NCI-H69 (cell line): ENCODE measurements at regions not wholly inside any gene's neighbourhood (a gene's known extent, or its start where the extent isn't known, plus 50 kb on each side); places are given as distances from the start of the nearest gene placed in this dataset.

Experiments
- DNase-seq: peaks from one replicate; lab custom pipeline; 2025; lab: John Stamatoyannopoulos, UW

- no peak for DNase-seq
Observed at GRCh38 chr5:68407311-68408239, 192.0 kb downstream of the PIK3R1 start.

GRCh38 chr5:68408345-68408871 is 192.9 kb downstream of the PIK3R1 start:
- peak; percentile 34 for DNase-seq

GRCh38 chr5:68409259-68409658 is 193.7 kb downstream of the PIK3R1 start:
- no peak for DNase-seq

- DNase-seq: no peak
Observed at GRCh38 chr5:68411161-68411560, 195.6 kb downstream of the PIK3R1 start.

- peak; percentile 75 for DNase-seq
Observed at GRCh38 chr5:68415177-68416085, 199.9 kb downstream of the PIK3R1 start.

GRCh38 chr5:68416714-68417113 is 201.2 kb downstream of the PIK3R1 start:
- DNase-seq: no peak

- no peak for DNase-seq
Observed at GRCh38 chr5:68418201-68418600, 202.6 kb downstream of the PIK3R1 start.

- no peak for DNase-seq
Observed at GRCh38 chr5:68418680-68419079, 203.1 kb downstream of the PIK3R1 start.

GRCh38 chr5:68419081-68419636 is 203.6 kb downstream of the PIK3R1 start:
- no peak for DNase-seq

- DNase-seq: peak; percentile 71
Observed at GRCh38 chr5:68419637-68420452, 204.3 kb downstream of the PIK3R1 start.

GRCh38 chr5:68420476-68421344 is 205.2 kb downstream of the PIK3R1 start:
- no peak for DNase-seq

GRCh38 chr5:68421485-68422220 is 206.1 kb downstream of the PIK3R1 start:
- no peak for DNase-seq

- no peak for DNase-seq
Observed at GRCh38 chr5:68423154-68423811, 207.7 kb downstream of the PIK3R1 start.

GRCh38 chr5:68424799-68425537 is 209.4 kb downstream of the PIK3R1 start:
- DNase-seq: peak; percentile 29

- DNase-seq: peak; percentile 78
Observed at GRCh38 chr5:68426586-68426985, 211.0 kb downstream of the PIK3R1 start.

GRCh38 chr5:68428231-68428811 is 212.8 kb downstream of the PIK3R1 start:
- no peak for DNase-seq

GRCh38 chr5:68429510-68429909 is 214.0 kb downstream of the PIK3R1 start:
- DNase-seq: no peak

- DNase-seq: no peak
Observed at GRCh38 chr5:68430279-68430678, 214.7 kb downstream of the PIK3R1 start.
